ENCODE measurements at regions not wholly inside any gene's neighbourhood (a gene's known extent, or its start where the extent isn't known, plus 50 kb on each side); places are given as distances from the start of the nearest gene placed in this dataset.

DNA sequence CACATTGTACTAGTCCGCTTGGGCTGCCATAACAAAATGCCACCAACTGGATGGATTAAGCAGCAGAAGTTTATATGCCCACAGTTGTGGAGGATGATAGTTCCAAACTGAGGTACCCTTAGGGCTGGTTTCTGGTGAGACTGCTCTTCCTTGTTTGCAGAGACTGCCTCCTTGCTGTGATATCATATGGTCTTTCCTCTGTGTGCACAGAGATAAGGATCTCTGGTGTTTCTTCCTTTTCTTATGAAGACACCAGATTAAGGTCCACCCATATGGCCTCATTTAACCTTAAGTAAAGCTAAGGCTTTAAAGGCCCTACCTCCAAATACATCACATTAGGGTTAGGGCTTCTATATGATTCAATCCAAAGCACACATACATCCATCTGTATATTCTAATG, 738.2 kb upstream of the GCFC2 start:
- no peaks in the 10 kb centered on the region for H3K9me3 ChIP-seq
- TF ChIP-seq CTCF (IDR thresholded peaks at IDR 0.05; ENCODE audit: low read depth, low read length) = no peak
- no peaks in the 10 kb centered on the region for H3K36me3 ChIP-seq
- H3K27me3 ChIP-seq = no peaks in the 10 kb centered on the region
- no peak for DNase-seq
- no peak overlapping the region for H3K4me3 ChIP-seq (ENCODE audit: low read depth, low read length)
- H3K4me1 ChIP-seq = no peaks in the 10 kb centered on the region

- no peaks in the 10 kb centered on the region for H3K4me1 ChIP-seq
- DNase-seq = no peak
- no peaks in the 10 kb centered on the region for H3K9me3 ChIP-seq
- no peak overlapping the region for H3K4me3 ChIP-seq (ENCODE audit: low read depth, low read length)
- H3K27me3 ChIP-seq = no peaks in the 10 kb centered on the region
- H3K36me3 ChIP-seq = no peaks in the 10 kb centered on the region
- TF ChIP-seq CTCF (IDR thresholded peaks at IDR 0.05; ENCODE audit: low read depth, low read length) = no peak
These were observed 736.6 kb upstream of the GCFC2 start for GRCh38 chr2:76447294-76447693.

- H3K27me3 ChIP-seq = no peaks in the 10 kb centered on the region
These were observed 736.2 kb upstream of the GCFC2 start for GRCh38 chr2:76446872-76447271.

GRCh38 chr2:76445880-76446279, 735.2 kb upstream of the GCFC2 start:
- no peak overlapping the region for H3K4me3 ChIP-seq (ENCODE audit: low read depth, low read length)
- H3K27me3 ChIP-seq = no peaks in the 10 kb centered on the region
- no peaks in the 10 kb centered on the region for H3K36me3 ChIP-seq
- TF ChIP-seq CTCF (IDR thresholded peaks at IDR 0.05; ENCODE audit: low read depth, low read length) = no peak
- H3K9me3 ChIP-seq = no peaks in the 10 kb centered on the region
- no peaks in the 10 kb centered on the region for H3K4me1 ChIP-seq
- DNase-seq = no peak

More at GRCh38 chr2:76446872-76447271, 736.2 kb upstream of the GCFC2 start:
- DNase-seq = no peak
- no peaks in the 10 kb centered on the region for H3K9me3 ChIP-seq
- H3K36me3 ChIP-seq = no peaks in the 10 kb centered on the region
- H3K4me1 ChIP-seq = no peaks in the 10 kb centered on the region
- TF ChIP-seq CTCF (IDR thresholded peaks at IDR 0.05; ENCODE audit: low read depth, low read length) = no peak
- H3K4me3 ChIP-seq (ENCODE audit: low read depth, low read length) = no peak overlapping the region

DNA sequence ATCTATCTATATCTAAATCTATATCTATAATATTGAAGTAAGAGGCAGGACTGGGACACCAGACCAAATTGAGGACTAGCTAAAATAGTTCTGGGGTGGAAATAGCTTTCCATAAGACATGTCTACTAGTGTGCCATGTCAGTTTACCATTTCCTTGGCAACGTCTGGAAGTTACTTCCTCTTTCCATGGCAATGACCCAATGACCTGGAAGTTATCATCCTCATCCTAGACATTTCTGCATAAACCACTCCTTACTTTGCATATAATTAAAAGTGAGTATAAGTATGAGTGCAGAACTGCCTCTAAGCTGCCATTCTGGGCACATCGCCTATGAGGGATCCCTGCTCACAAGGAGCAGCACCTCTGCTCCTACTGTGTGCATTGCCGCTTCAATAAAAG, 734.0 kb upstream of the GCFC2 start:
- no peak for DNase-seq
- Histone ChIP-seq H3K4me1 (no peaks in the 10 kb centered on the region), H3K9me3 (no peaks in the 10 kb centered on the region), H3K27me3 (no peaks in the 10 kb centered on the region), H3K36me3 (no peaks in the 10 kb centered on the region), H3K4me3 (ENCODE audit: low read depth, low read length) (no peak overlapping the region)
- no peak for TF ChIP-seq CTCF (IDR thresholded peaks at IDR 0.05; ENCODE audit: low read depth, low read length)

DNA sequence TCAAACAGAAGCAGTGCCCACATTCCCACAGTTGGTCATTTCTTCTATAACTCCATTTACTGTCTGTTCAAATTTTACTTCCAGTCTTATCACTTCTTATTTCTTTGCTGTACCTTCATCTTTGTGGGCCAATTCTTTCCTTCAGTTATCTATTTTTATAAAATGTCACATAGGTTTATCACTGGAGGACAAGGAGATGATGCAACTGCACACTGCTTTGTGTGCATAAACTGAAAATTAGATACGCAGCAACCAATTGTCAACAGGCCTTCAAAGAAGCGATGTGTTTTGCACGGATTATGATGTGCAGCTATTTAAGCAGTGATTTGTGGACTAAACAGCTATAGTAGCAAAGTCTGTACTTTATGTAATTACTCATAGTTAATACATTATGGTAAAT, 726.8 kb upstream of the GCFC2 start:
- no peak for TF ChIP-seq CTCF (IDR thresholded peaks at IDR 0.05; ENCODE audit: low read depth, low read length)
- no peaks in the 10 kb centered on the region for H3K9me3 ChIP-seq
- no peaks in the 10 kb centered on the region for H3K4me1 ChIP-seq
- no peak for DNase-seq
- no peak overlapping the region for H3K4me3 ChIP-seq (ENCODE audit: low read depth, low read length)
- no peaks in the 10 kb centered on the region for H3K27me3 ChIP-seq
- no peaks in the 10 kb centered on the region for H3K36me3 ChIP-seq

All from BE2C (cell line).